Cardiac fibroblast (primary cell): ENCODE measurements at regions not wholly inside any gene's neighbourhood (a gene's known extent, or its start where the extent isn't known, plus 50 kb on each side); places are given as distances from the start of the nearest gene placed in this dataset.

ENCODE experiments used
- DNase-seq, 2 donors: peaks; one replicate each; pipeline versions ENCODE4 v3.0.0 to v3.0.0-alpha.2; 2010; ENCODE audit warnings: low read depth in 2 of 2
- H3K4me3 ChIP-seq, 2 donors: replicated peaks in 1 of 2; 1 replicate in 1 of 2; 2 replicates in 1 of 2; pipeline ENCODE4 v1.5.1; 2011; ENCODE audit warnings: low read depth in 2 of 2, low read length in 2 of 2, mild to moderate bottlenecking in 2 of 2, moderate library complexity in 1 of 2
- TF ChIP-seq, protein P1 (sequence below): IDR thresholded peaks from one replicate; pipeline ENCODE4 v1.5.1; 2011; ENCODE audit warnings: low read depth, mild to moderate bottlenecking, low read length, inconsistent platforms

GRCh38 chr9:26574256-26574655 is 318.3 kb downstream of the CAAP1 start:
- TF ChIP-seq, protein P1, sequence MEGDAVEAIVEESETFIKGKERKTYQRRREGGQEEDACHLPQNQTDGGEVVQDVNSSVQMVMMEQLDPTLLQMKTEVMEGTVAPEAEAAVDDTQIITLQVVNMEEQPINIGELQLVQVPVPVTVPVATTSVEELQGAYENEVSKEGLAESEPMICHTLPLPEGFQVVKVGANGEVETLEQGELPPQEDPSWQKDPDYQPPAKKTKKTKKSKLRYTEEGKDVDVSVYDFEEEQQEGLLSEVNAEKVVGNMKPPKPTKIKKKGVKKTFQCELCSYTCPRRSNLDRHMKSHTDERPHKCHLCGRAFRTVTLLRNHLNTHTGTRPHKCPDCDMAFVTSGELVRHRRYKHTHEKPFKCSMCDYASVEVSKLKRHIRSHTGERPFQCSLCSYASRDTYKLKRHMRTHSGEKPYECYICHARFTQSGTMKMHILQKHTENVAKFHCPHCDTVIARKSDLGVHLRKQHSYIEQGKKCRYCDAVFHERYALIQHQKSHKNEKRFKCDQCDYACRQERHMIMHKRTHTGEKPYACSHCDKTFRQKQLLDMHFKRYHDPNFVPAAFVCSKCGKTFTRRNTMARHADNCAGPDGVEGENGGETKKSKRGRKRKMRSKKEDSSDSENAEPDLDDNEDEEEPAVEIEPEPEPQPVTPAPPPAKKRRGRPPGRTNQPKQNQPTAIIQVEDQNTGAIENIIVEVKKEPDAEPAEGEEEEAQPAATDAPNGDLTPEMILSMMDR = no peak
- DNase-seq = no peak

DNA sequence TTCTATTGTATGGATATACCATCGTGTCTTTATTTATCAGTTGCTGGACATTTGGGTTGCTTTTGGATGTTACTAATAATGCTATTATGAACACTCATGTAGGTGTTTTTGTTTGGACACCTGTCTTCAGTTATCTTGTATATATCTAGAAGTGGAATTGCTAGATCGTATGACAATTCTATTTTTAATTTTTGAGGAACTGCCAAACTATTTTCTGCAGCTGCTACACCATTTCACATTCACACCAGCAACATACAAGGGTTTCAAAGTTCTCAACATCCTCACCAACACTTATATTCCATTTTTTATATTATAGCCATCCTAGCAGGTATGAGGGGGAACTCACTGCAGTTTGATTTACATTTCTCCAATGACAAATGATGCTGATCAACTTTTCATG is 324.6 kb downstream of the CAAP1 start:
- DNase-seq = no peak
- no peak overlapping the region for H3K4me3 ChIP-seq
- TF ChIP-seq, protein P1 = no peak

More at GRCh38 chr9:26574256-26574655, 318.3 kb downstream of the CAAP1 start:
- H3K4me3 ChIP-seq = no peak overlapping the region

- TF ChIP-seq, protein P1 = no peak
- no peak overlapping the region for H3K4me3 ChIP-seq
- no peak for DNase-seq
Observed at GRCh38 chr9:26566141-26566540, 326.5 kb downstream of the CAAP1 start.

- H3K4me3 ChIP-seq = no peak overlapping the region
- TF ChIP-seq, protein P1 = no peak
- no peak for DNase-seq
Observed at GRCh38 chr9:26565118-26565517, 327.5 kb downstream of the CAAP1 start.

DNA sequence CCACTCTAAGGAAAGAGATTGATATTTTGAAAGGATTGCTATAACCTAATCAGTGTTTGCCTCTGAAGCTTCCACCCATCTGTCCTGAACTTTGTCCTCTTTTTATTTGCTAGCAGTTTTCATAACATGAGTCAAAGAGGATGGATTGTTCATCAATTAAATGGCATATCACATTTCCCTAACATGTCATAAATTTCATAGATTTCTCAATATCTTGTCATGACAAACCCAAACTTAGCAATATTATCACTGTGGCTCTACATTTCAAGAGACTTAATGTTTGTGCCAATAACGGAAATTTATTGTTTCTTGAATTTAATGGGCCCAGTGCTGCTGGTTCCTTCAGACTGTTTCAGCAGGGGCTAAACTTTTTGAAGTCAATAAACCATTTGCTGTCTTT is 330.3 kb downstream of the CAAP1 start:
- no peak overlapping the region for H3K4me3 ChIP-seq
- TF ChIP-seq, protein P1 = no peak
- no peak for DNase-seq

GRCh38 chr9:26561928-26562327 is 330.7 kb downstream of the CAAP1 start:
- TF ChIP-seq, protein P1 = no peak

GRCh38 chr9:26559506-26559905 is 333.1 kb downstream of the CAAP1 start:
- H3K4me3 ChIP-seq = no peak overlapping the region
- no peak for DNase-seq
- TF ChIP-seq, protein P1 = no peak

More at GRCh38 chr9:26561928-26562327, 330.7 kb downstream of the CAAP1 start:
- no peak overlapping the region for H3K4me3 ChIP-seq
- no peak for DNase-seq
